ENCODE measurements at regions not wholly inside any gene's neighbourhood (a gene's known extent, or its start where the extent isn't known, plus 50 kb on each side); places are given as distances from the start of the nearest gene placed in this dataset.
A peak's percentile ranks its signal among the peaks of the same experiment; 100 is the strongest.

GRCh38 chr5:112535356-112535755 lies 116.3 kb upstream of the EPB41L4A start:
- Histone ChIP-seq H3K27me3 (ENCODE audit: control insufficient read depth in 2 of 2, insufficient read depth in 2 of 2, low read length in 2 of 2) (no peaks in the 10 kb centered on the region), H3K4me2 (ENCODE audit: insufficient read depth, low read length) (peak overlapping the region; percentile 10; the same call in 1 of the 2 replicates), H3K4me3 (no peak overlapping the region), H3K9ac (ENCODE audit: insufficient read depth in 1 of 2, low read depth in 2 of 2, low read length in 2 of 2) (no peak overlapping the region; a peak in 1 of 4 replicates), H3K36me3 (ENCODE audit: control insufficient read depth, insufficient read depth, low read length) (no peaks in the 10 kb centered on the region), H4K20me1 (replicated peaks; ENCODE audit: control insufficient read depth, insufficient read depth, low read length) (no peaks in the 10 kb centered on the region), H3K9me1 (ENCODE audit: control insufficient read depth, insufficient read depth, low read length) (no peaks in the 10 kb centered on the region), H2AFZ (ENCODE audit: low read depth, low read length) (peak overlapping the region; percentile 11; the same call in 1 of the 2 replicates), H3K79me2 (ENCODE audit: control insufficient read depth, insufficient read depth, low read length) (no peaks in the 10 kb centered on the region), H3K9me3 (replicated peaks; ENCODE audit: control insufficient read depth, insufficient read depth, low read depth, low read length) (no peaks in the 10 kb centered on the region), H3K4me1 (replicated peaks in 1 of 2; ENCODE audit: control insufficient read depth in 2 of 2, insufficient read depth in 2 of 2, low read length in 2 of 2) (peaks cover 0 to 10% of the 10 kb centered on the region in 2 experiments; a peak in 2 of 5 replicates), H3K27ac (ENCODE audit: extremely low read depth, low read depth, low read length) (no peak overlapping the region)
- in situ Hi-C loops (cut with MboI): no loop called here
- intact Hi-C loops (cut with micrococcal nuclease): no loop called here
- DNase-seq (ENCODE audit: extremely low read depth in 1 of 4, low spot score in 3 of 4) (peak in 2 of 4 experiments; percentile 36 to 51), ATAC-seq (peak; percentile 56; the same call in 2 of the 3 replicates), FAIRE-seq (peak; percentile 79)
- ChIA-PET POLR2A (interaction anchor here (0.6 to 0.7 kb wide), 3 partner anchors 11 to 791 kb away, joined by 3 to 4 read pairs (median 4); no protein-coding TSS in a partner anchor), CTCF (ENCODE audit: low intra/inter-chr PET ratio) (no interaction called here)
- BruUV-seq (replicated peaks): no TSS peak
- 0% methylated on average over 2 of the region's 2 CpGs for WGBS (ENCODE audit: insufficient coverage, low coverage, missing lambda C conversion rate)
- TF ChIP-seq CBFB (CRISPR knock-in tag; IDR thresholded peaks at IDR 0.05) (no peak), C11orf30 (IDR thresholded peaks at IDR 0.05; ENCODE audit: low read depth) (no peak), SAFB (IDR thresholded peaks at IDR 0.05; ENCODE audit: borderline replicate concordance, low read depth, low read length) (no peak), STAT6 (CRISPR knock-in tag; IDR thresholded peaks at IDR 0.05) (no peak), KAT8 (IDR thresholded peaks at IDR 0.05; ENCODE audit: low read depth) (no peak), MITF (IDR thresholded peaks at IDR 0.05) (no peak), ZC3H8 (IDR thresholded peaks at IDR 0.05) (no peak), TAF1 (IDR thresholded peaks at IDR 0.05; ENCODE audit: control insufficient read depth, extremely low read depth, insufficient read depth, low read length, severe bottlenecking) (no peak), E2F5 (CRISPR knock-in tag; IDR thresholded peaks at IDR 0.05) (no peak), CTBP1 (IDR thresholded peaks at IDR 0.05; ENCODE audit: borderline replicate concordance) (peak; percentile 21; the same call in 1 of the 2 replicates), ZNF324 (CRISPR knock-in tag; IDR thresholded peaks at IDR 0.05) (no peak), CBFA2T3 (IDR thresholded peaks at IDR 0.05) (peak; percentile 32), ELK1 (CRISPR knock-in tag; IDR thresholded peaks at IDR 0.05) (no peak), ZSCAN32 (CRISPR knock-in tag; IDR thresholded peaks at IDR 0.05) (no peak), MECOM (CRISPR knock-in tag; IDR thresholded peaks at IDR 0.05) (0 out of 2 replicates have a peak, but pooled peaks have one; percentile 17), ZBTB43 (CRISPR knock-in tag; IDR thresholded peaks at IDR 0.05) (no peak), ZNF239 (CRISPR knock-in tag; IDR thresholded peaks at IDR 0.05) (no peak), PHF21A (IDR thresholded peaks at IDR 0.05; ENCODE audit: borderline replicate concordance, low read depth) (no peak)
